AG04449 (cell line): ENCODE measurements at regions not wholly inside any gene's neighbourhood (a gene's known extent, or its start where the extent isn't known, plus 50 kb on each side); places are given as distances from the start of the nearest gene placed in this dataset.

ENCODE experiments used
- CTCF ChIA-PET: fragments of 350-600 bp; formaldehyde crosslinking; extraction: SDS; loops from one replicate; lab custom pipeline; 2021; ENCODE audit warnings: antibody characterized with exemption; lab: Yijun Ruan, JAX
- POLR2A ChIA-PET: fragments of 400-600, 350-600 bp; formaldehyde crosslinking; extraction: SDS; loops from one replicate; lab custom pipeline; 2020; ENCODE audit warnings: antibody characterized with exemption, inconsistent platforms; lab: Yijun Ruan, JAX
- DNase-seq: peaks from one replicate; pipeline ENCODE4 v3.0.0-alpha.2; 2010; ENCODE audit warnings: low read depth, low spot score
- H3K4me3 ChIP-seq: 2 replicates; pipeline ENCODE4 v1.5.1; 2011; ENCODE audit warnings: low read depth, mild to moderate bottlenecking, control low read depth, low read length
- CTCF ChIP-seq: IDR thresholded peaks from one replicate; pipeline ENCODE4 v1.5.1; 2011; ENCODE audit warnings: mild to moderate bottlenecking, moderate library complexity, low read length, control low read depth, inconsistent platforms; ENCODE audit not compliant: insufficient read depth; ENCODE audit errors: missing control alignments

GRCh38 chr13:90947976-90948375 is 399.5 kb upstream of the MIR17HG start:
- POLR2A ChIA-PET = no interaction called here
- no peak for DNase-seq
- H3K4me3 ChIP-seq = no peak overlapping the region
- CTCF ChIA-PET = no interaction called here
- TF ChIP-seq CTCF = no peak

- no peak for DNase-seq
- ChIA-PET CTCF (no interaction called here), POLR2A (no interaction called here)
- no peak overlapping the region for H3K4me3 ChIP-seq
- TF ChIP-seq CTCF = no peak
Observed at GRCh38 chr13:90950160-90950559, 397.3 kb upstream of the MIR17HG start.

GRCh38 chr13:90951663-90952062 is 395.8 kb upstream of the MIR17HG start:
- no peak overlapping the region for H3K4me3 ChIP-seq
- POLR2A ChIA-PET = no interaction called here
- no peak for TF ChIP-seq CTCF
- no peak for DNase-seq
- CTCF ChIA-PET = no interaction called here

GRCh38 chr13:90952326-90952725 is 395.2 kb upstream of the MIR17HG start:
- TF ChIP-seq CTCF = no peak
- no peak overlapping the region for H3K4me3 ChIP-seq
- DNase-seq = no peak
- POLR2A ChIA-PET = no interaction called here
- CTCF ChIA-PET = no interaction called here

GRCh38 chr13:90954605-90955195 is 392.8 kb upstream of the MIR17HG start:
- no peak for TF ChIP-seq CTCF
- no peak for DNase-seq
- POLR2A ChIA-PET = no interaction called here
- CTCF ChIA-PET = no interaction called here
- H3K4me3 ChIP-seq = no peak overlapping the region

- CTCF ChIA-PET = no interaction called here
- no peak for TF ChIP-seq CTCF
- POLR2A ChIA-PET = no interaction called here
- no peak for DNase-seq
- no peak overlapping the region for H3K4me3 ChIP-seq
Observed at GRCh38 chr13:90956031-90956430, 391.5 kb upstream of the MIR17HG start.
